ENCODE measurements at regions not wholly inside any gene's neighbourhood (a gene's known extent, or its start where the extent isn't known, plus 50 kb on each side); places are given as distances from the start of the nearest gene placed in this dataset.

DNA sequence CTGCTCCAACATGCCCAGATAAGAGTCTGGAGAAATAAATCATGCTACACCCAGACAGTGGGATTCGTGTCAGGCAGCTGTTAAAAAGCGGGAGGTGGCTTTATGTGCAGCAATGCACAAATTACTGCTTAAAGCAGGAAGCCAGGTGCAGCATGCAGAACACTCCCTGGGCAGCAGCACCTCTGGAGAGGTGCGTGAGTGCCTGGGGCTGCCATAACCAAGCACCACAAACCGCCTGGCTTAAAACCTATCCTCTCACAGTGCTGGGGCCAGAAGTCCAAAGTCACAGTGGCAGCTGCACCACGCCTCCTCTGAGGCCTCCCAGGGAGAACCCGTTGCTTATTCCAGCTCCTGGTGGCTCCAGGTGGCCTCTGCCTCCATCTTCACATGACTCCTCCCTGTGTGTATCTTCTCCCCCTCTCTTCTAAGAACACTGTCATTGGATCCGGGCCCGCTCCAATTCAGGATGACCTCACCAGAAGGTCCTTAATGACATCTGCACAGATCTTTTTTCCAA lies 115.6 kb downstream of the SIK1 start:
- TF ChIP-seq EZH2phosphoT487 (IDR thresholded peaks at IDR 0.05; ENCODE audit: low read depth, severe bottlenecking, unreplicated experiment), result no peak
- TF ChIP-seq, protein P1, sequence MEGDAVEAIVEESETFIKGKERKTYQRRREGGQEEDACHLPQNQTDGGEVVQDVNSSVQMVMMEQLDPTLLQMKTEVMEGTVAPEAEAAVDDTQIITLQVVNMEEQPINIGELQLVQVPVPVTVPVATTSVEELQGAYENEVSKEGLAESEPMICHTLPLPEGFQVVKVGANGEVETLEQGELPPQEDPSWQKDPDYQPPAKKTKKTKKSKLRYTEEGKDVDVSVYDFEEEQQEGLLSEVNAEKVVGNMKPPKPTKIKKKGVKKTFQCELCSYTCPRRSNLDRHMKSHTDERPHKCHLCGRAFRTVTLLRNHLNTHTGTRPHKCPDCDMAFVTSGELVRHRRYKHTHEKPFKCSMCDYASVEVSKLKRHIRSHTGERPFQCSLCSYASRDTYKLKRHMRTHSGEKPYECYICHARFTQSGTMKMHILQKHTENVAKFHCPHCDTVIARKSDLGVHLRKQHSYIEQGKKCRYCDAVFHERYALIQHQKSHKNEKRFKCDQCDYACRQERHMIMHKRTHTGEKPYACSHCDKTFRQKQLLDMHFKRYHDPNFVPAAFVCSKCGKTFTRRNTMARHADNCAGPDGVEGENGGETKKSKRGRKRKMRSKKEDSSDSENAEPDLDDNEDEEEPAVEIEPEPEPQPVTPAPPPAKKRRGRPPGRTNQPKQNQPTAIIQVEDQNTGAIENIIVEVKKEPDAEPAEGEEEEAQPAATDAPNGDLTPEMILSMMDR (IDR thresholded peaks at IDR 0.05; ENCODE audit: poor library complexity), result no peak
- TF ChIP-seq EZH2 (IDR thresholded peaks at IDR 0.05; ENCODE audit: borderline replicate concordance), result no peak
